H1 (cell line): ENCODE measurements at regions not wholly inside any gene's neighbourhood (a gene's known extent, or its start where the extent isn't known, plus 50 kb on each side); places are given as distances from the start of the nearest gene placed in this dataset.

Experiments
- CTCF ChIA-PET: fragments of 300-600 bp; sonication (Branson Sonifier 250); formaldehyde crosslinking; loops from one replicate; lab custom pipeline; 2021; ENCODE audit not compliant: partially characterized antibody; lab: Charles Lee
- POLR2A ChIA-PET: fragments of 300-600 bp; sonication (Branson Sonifier 250); formaldehyde crosslinking; loops from one replicate; lab custom pipeline; 2021; ENCODE audit warnings: inconsistent platforms; ENCODE audit not compliant: partially characterized antibody; lab: Charles Lee
- DNase-seq, 2 experiments: peaks; one replicate each; pipeline versions ENCODE4 v3.0.0 to v3.0.0-alpha.2; 2010 to 2022; ENCODE audit warnings: low spot score in 2 of 2, low read depth in 1 of 2, mixed read lengths in 1 of 2
- FAIRE-seq: peaks from 2 replicates; lab custom pipeline; 2011; peaks lifted over from hg19 to GRCh38; lab: Jason Lieb, UNC
- H2AFZ ChIP-seq: 2 replicates; pipeline ENCODE4 v1.8.1; 2012; ENCODE audit warnings: low read length, inconsistent platforms
- H2AK5ac ChIP-seq: 2 replicates; pipeline ENCODE4 v1.6.1; 2013; ENCODE audit warnings: low read depth, low read length
- H2BK120ac ChIP-seq: replicated peaks from 2 replicates; pipeline ENCODE3; 2013; ENCODE audit warnings: low read depth, low read length, inconsistent platforms
- H2BK12ac ChIP-seq: 2 replicates; pipeline ENCODE4 v1.6.1; 2013; ENCODE audit warnings: low read depth, low read length
- H2BK15ac ChIP-seq: 2 replicates; pipeline ENCODE4 v1.6.1; 2013; ENCODE audit warnings: low read length
- H2BK20ac ChIP-seq: 2 replicates; pipeline ENCODE4 v1.6.1; 2013; ENCODE audit warnings: low read length
- H2BK5ac ChIP-seq: 2 replicates; pipeline ENCODE4 v1.6.1; 2013; ENCODE audit warnings: low read depth, low read length
- H3K14ac ChIP-seq: 2 replicates; pipeline ENCODE4 v1.6.1; 2013; ENCODE audit warnings: inconsistent platforms; ENCODE audit not compliant: insufficient read length
- H3K18ac ChIP-seq: 2 replicates; pipeline ENCODE4 v1.6.1; 2013; ENCODE audit warnings: low read length; ENCODE audit errors: extremely low read depth
- H3K23ac ChIP-seq: 2 replicates; pipeline ENCODE4 v1.6.1; 2013; ENCODE audit warnings: inconsistent platforms; ENCODE audit not compliant: insufficient read length
- H3K23me2 ChIP-seq: 2 replicates; pipeline ENCODE4 v1.6.1; 2013; ENCODE audit warnings: low read depth, low read length
- H3K27ac ChIP-seq: 2 replicates; pipeline ENCODE4 v1.6.1; 2011; ENCODE audit warnings: low read depth, low read length, inconsistent platforms
- H3K27me3 ChIP-seq, 4 experiments: replicated peaks in 1 of 4; 1 replicate in 1 of 4; 2 replicates in 3 of 4; pipeline versions ENCODE4 v1.6.1 to v1.8.1; 2011 to 2013; ENCODE audit warnings: low read length in 3 of 4, mild to moderate bottlenecking in 3 of 4, inconsistent platforms in 2 of 4, mixed read lengths in 2 of 4, moderate library complexity in 1 of 4; ENCODE audit not compliant: control insufficient read depth in 3 of 4, insufficient read depth in 3 of 4; ENCODE audit errors: extremely low read depth in 1 of 4
- H3K36me3 ChIP-seq, 4 experiments: 2 replicates each; pipeline versions ENCODE4 v1.6.1 to v1.8.1; 2011 to 2013; ENCODE audit warnings: mild to moderate bottlenecking in 4 of 4, low read length in 3 of 4, moderate library complexity in 2 of 4, control low read depth in 1 of 4, inconsistent platforms in 1 of 4; ENCODE audit not compliant: insufficient read depth in 4 of 4, control insufficient read depth in 2 of 4
- H3K4ac ChIP-seq: replicated peaks from 2 replicates; pipeline ENCODE3; 2013; ENCODE audit warnings: low read length, low read depth, mixed read lengths, inconsistent platforms; ENCODE audit not compliant: insufficient read length
- H3K4me1 ChIP-seq, 4 experiments: replicated peaks in 1 of 4; 1 replicate in 1 of 4; 2 replicates in 3 of 4; pipeline versions ENCODE4 v1.6.1 to v1.8.1; 2011 to 2013; ENCODE audit warnings: low read length in 3 of 4, inconsistent platforms in 2 of 4, mixed read lengths in 1 of 4; ENCODE audit not compliant: insufficient read depth in 4 of 4, control insufficient read depth in 3 of 4
- H3K4me2 ChIP-seq, 2 experiments: 2 replicates each; pipeline versions ENCODE4 v1.6.1 to v1.8.1; 2011 to 2013; ENCODE audit warnings: low read depth in 2 of 2, low read length in 2 of 2, control low read depth in 1 of 2, inconsistent platforms in 1 of 2, mild to moderate bottlenecking in 1 of 2; ENCODE audit not compliant: insufficient read depth in 1 of 2
- H3K4me3 ChIP-seq, 4 experiments: fragments of 200-600, 300-600 bp in 1 of 4; sonication (generic), shearing (Covaris generic), sonication (Bioruptor Twin) in 1 of 4; 2 replicates each; pipeline versions ENCODE4 v1.5.1 to v1.8.1; 2011 to 2016; ENCODE audit warnings: low read length in 4 of 4, low read depth in 3 of 4, control low read depth in 2 of 4, inconsistent platforms in 2 of 4, mild to moderate bottlenecking in 2 of 4, mixed read lengths in 1 of 4, moderate library complexity in 1 of 4; ENCODE audit not compliant: insufficient read depth in 2 of 4; ENCODE audit errors: extremely low read depth in 1 of 4
- H3K56ac ChIP-seq: replicated peaks from 2 replicates; pipeline ENCODE3; 2013; ENCODE audit warnings: low read depth, mild to moderate bottlenecking, mixed read lengths, low read length, inconsistent platforms; ENCODE audit not compliant: insufficient read length
- H3K79me1 ChIP-seq: 2 replicates; pipeline ENCODE4 v1.6.1; 2013; ENCODE audit warnings: low read depth, low read length, control low read depth
- H3K79me2 ChIP-seq, 2 experiments: 2 replicates each; pipeline versions ENCODE4 v1.6.1 to v1.8.1; 2012 to 2013; ENCODE audit warnings: low read length in 2 of 2, mild to moderate bottlenecking in 2 of 2, inconsistent platforms in 1 of 2; ENCODE audit not compliant: insufficient read depth in 2 of 2, control insufficient read depth in 1 of 2
- H3K9ac ChIP-seq, 4 experiments: replicated peaks in 1 of 4; 1 replicate in 1 of 4; 2 replicates in 3 of 4; pipeline versions ENCODE4 v1.6.1 to v1.8.1; 2011 to 2013; ENCODE audit warnings: low read depth in 3 of 4, low read length in 3 of 4, control low read depth in 2 of 4, mild to moderate bottlenecking in 2 of 4, moderate library complexity in 2 of 4, inconsistent platforms in 1 of 4; ENCODE audit errors: extremely low read depth in 1 of 4
- H3K9me3 ChIP-seq, 2 experiments: 2 replicates each; pipeline versions ENCODE4 v1.6.1 to v1.8.1; 2012 to 2013; ENCODE audit warnings: mild to moderate bottlenecking in 2 of 2, moderate library complexity in 2 of 2, control low read depth in 1 of 2, inconsistent platforms in 1 of 2, low read depth in 1 of 2, low read length in 1 of 2, mixed read lengths in 1 of 2; ENCODE audit not compliant: insufficient read depth in 2 of 2
- H4K20me1 ChIP-seq, 2 experiments: replicated peaks in 1 of 2; 2 replicates each; pipeline versions ENCODE3 to v1.8.1; 2011 to 2013; ENCODE audit warnings: inconsistent platforms in 2 of 2, low read length in 2 of 2, mild to moderate bottlenecking in 1 of 2; ENCODE audit not compliant: insufficient read depth in 2 of 2, control insufficient read depth in 1 of 2
- H4K5ac ChIP-seq: 2 replicates; pipeline ENCODE4 v1.6.1; 2013; ENCODE audit warnings: low read length, low read depth, mixed read lengths, inconsistent platforms; ENCODE audit not compliant: insufficient read length
- H4K8ac ChIP-seq: 2 replicates; pipeline ENCODE4 v1.8.0; 2013; ENCODE audit warnings: mild to moderate bottlenecking, moderate library complexity, low read length, inconsistent platforms; ENCODE audit not compliant: insufficient read depth; ENCODE audit errors: extremely low read depth
- H4K91ac ChIP-seq: replicated peaks from 2 replicates; pipeline ENCODE3; 2013; ENCODE audit warnings: low read length, mixed read lengths, inconsistent platforms; ENCODE audit not compliant: insufficient read length
- ASH2L ChIP-seq: fragments of 200-600, 300-600 bp; sonication (generic); IDR thresholded peaks from one replicate; pipeline ENCODE4 v1.7.1; 2017; ENCODE audit warnings: low read length
- BCL11A ChIP-seq, 2 experiments: IDR thresholded peaks; one replicate each; pipeline ENCODE4 v1.6.1; 2011; ENCODE audit warnings: low read depth in 2 of 2, low read length in 2 of 2, mild to moderate bottlenecking in 2 of 2
- CHD2 ChIP-seq: IDR thresholded peaks from 2 replicates; pipeline ENCODE4 v1.6.1; 2012; ENCODE audit warnings: low read length, improper control_type of control experiment
- FOSL1 ChIP-seq: IDR thresholded peaks from 2 replicates; pipeline ENCODE4 v1.6.1; 2011; ENCODE audit warnings: mild to moderate bottlenecking, low read depth, low read length, moderate library complexity; ENCODE audit not compliant: insufficient read depth
- GTF2F1 ChIP-seq: IDR thresholded peaks from 2 replicates; pipeline ENCODE4 v1.6.1; 2012; ENCODE audit warnings: low read depth, low read length, improper control_type of control experiment, borderline replicate concordance
- JUN ChIP-seq: IDR thresholded peaks from 2 replicates; pipeline ENCODE4 v1.6.1; 2011; ENCODE audit warnings: low read depth, mild to moderate bottlenecking, improper control_type of control experiment, low read length
- POLR2AphosphoS5 ChIP-seq: IDR thresholded peaks from 2 replicates; pipeline ENCODE4 v1.6.1; 2011; ENCODE audit warnings: low read depth, low read length
- RBBP5 ChIP-seq: IDR thresholded peaks from 2 replicates; pipeline ENCODE4 v1.7.1; 2012; ENCODE audit warnings: low read depth, mild to moderate bottlenecking, inconsistent platforms, low read length, moderate library complexity, borderline replicate concordance
- RXRA ChIP-seq: IDR thresholded peaks from 2 replicates; pipeline ENCODE4 v1.6.1; 2011; ENCODE audit warnings: low read depth, mild to moderate bottlenecking, low read length, moderate library complexity; ENCODE audit not compliant: insufficient read depth
- SIX5 ChIP-seq: IDR thresholded peaks from 2 replicates; pipeline ENCODE4 v1.6.1; 2011; ENCODE audit warnings: mild to moderate bottlenecking, low read depth, low read length
- SRF ChIP-seq: IDR thresholded peaks from 2 replicates; pipeline ENCODE4 v1.6.1; 2011; ENCODE audit warnings: mild to moderate bottlenecking, low read depth, low read length, moderate library complexity
- TAF7 ChIP-seq: optimal IDR thresholded peaks from 2 replicates; pipeline ENCODE3; 2011; ENCODE audit warnings: low read depth, mild to moderate bottlenecking, inconsistent platforms, low read length, moderate library complexity, borderline replicate concordance
- WGBS, 2 experiments: shearing (Covaris generic) in 1 of 2; methylation state at CpG; one replicate each; pipeline versions ENCODE4 v1.1.6 to v1.1.7; 2013 to 2015; ENCODE audit warnings: low lambda C conversion rate in 2 of 2, mixed read lengths in 2 of 2, inconsistent platforms in 1 of 2, low coverage in 1 of 2, missing lambda C conversion rate in 1 of 2; ENCODE audit not compliant: insufficient replicate concordance in 2 of 2, insufficient coverage in 1 of 2, insufficient read length in 1 of 2; ENCODE audit errors: extremely low coverage in 1 of 2, missing lambda C conversion rate in 1 of 2; 5-methylcytosine and 5-hydroxymethylcytosine counted together
- TF ChIP-seq, protein P1 (sequence below), 3 experiments: IDR thresholded peaks; 1 replicate in 2 of 3; 2 replicates in 1 of 3; pipeline versions ENCODE4 v1.5.1 to v1.6.1; 2011; ENCODE audit warnings: low read length in 3 of 3, mild to moderate bottlenecking in 3 of 3, inconsistent platforms in 2 of 3, low read depth in 1 of 3, moderate library complexity in 1 of 3; ENCODE audit not compliant: insufficient read depth in 1 of 3; ENCODE audit errors: control extremely low read depth in 1 of 3

GRCh38 chr3:82224661-82225060 is 463.2 kb upstream of the GBE1 start:
- no peaks in the 10 kb centered on the region for H3K79me2 ChIP-seq
- no peak overlapping the region for H2BK20ac ChIP-seq
- TF ChIP-seq, protein P1, sequence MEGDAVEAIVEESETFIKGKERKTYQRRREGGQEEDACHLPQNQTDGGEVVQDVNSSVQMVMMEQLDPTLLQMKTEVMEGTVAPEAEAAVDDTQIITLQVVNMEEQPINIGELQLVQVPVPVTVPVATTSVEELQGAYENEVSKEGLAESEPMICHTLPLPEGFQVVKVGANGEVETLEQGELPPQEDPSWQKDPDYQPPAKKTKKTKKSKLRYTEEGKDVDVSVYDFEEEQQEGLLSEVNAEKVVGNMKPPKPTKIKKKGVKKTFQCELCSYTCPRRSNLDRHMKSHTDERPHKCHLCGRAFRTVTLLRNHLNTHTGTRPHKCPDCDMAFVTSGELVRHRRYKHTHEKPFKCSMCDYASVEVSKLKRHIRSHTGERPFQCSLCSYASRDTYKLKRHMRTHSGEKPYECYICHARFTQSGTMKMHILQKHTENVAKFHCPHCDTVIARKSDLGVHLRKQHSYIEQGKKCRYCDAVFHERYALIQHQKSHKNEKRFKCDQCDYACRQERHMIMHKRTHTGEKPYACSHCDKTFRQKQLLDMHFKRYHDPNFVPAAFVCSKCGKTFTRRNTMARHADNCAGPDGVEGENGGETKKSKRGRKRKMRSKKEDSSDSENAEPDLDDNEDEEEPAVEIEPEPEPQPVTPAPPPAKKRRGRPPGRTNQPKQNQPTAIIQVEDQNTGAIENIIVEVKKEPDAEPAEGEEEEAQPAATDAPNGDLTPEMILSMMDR (IDR thresholded peaks at IDR 0.05; ENCODE audit: control extremely low read depth in 1 of 3, insufficient read depth in 1 of 3, low read depth in 1 of 3, low read length in 3 of 3), result no peak
- TF ChIP-seq CHD2 (no peak), POLR2AphosphoS5 (no peak), JUN (no peak), GTF2F1 (no peak), TAF7 (no peak), BCL11A (IDR thresholded peaks at IDR 0.05; ENCODE audit: low read depth in 2 of 2, low read length in 2 of 2) (no peak), RXRA (no peak), ASH2L (no peak), SRF (no peak), SIX5 (no peak), FOSL1 (no peak), RBBP5 (no peak)

More at GRCh38 chr3:82224661-82225060, 463.2 kb upstream of the GBE1 start:
- Histone ChIP-seq H3K4ac (no peak overlapping the region), H2BK15ac (no peak overlapping the region), H4K20me1 (no peaks in the 10 kb centered on the region), H2AK5ac (no peak overlapping the region), H3K23ac (no peak overlapping the region), H3K9ac (no peak overlapping the region), H4K91ac (no peak overlapping the region), H4K8ac (no peak overlapping the region; the same call in 1 of the 2 replicates), H3K27ac (no peak overlapping the region), H3K56ac (no peak overlapping the region), H3K4me1 (no peaks in the 10 kb centered on the region), H4K5ac (no peak overlapping the region), H2AFZ (no peak overlapping the region), H3K36me3 (no peaks in the 10 kb centered on the region), H3K79me1 (no peaks in the 10 kb centered on the region), H2BK5ac (no peak overlapping the region), H3K27me3 (no peaks in the 10 kb centered on the region), H3K18ac (no peak overlapping the region), H2BK120ac (no peak overlapping the region), H2BK12ac (no peak overlapping the region), H3K14ac (no peak overlapping the region), H3K23me2 (no peaks in the 10 kb centered on the region), H3K4me3 (no peak overlapping the region), H3K9me3 (no peaks in the 10 kb centered on the region), H3K4me2 (no peak overlapping the region)
- ChIA-PET CTCF (interaction anchor here (1.5 kb wide), 1 partner anchor 11 kb away, joined by 4 read pairs; no protein-coding TSS in a partner anchor), POLR2A (no interaction called here)
- 89% methylated on average over 4 of the region's 4 CpGs; no CpG with 5 or more reads in 1 of the 2 experiments for WGBS, 2 experiments
- DNase-seq (no peak), FAIRE-seq (no peak)
